SKM-1 treated with dmso at 0.1 percent for 144 hours (cell line): ENCODE measurements at regions not wholly inside any gene's neighbourhood (a gene's known extent, or its start where the extent isn't known, plus 50 kb on each side); places are given as distances from the start of the nearest gene placed in this dataset.
"Not testable (repeated sequence)": the region's sequence is repeated elsewhere in the genome, so short reads cannot be mapped to it uniquely, and the experiment has no call there.

Experiments used
- DNase-seq: peaks from one replicate; lab custom pipeline; 2025; ENCODE audit not compliant: unreplicated experiment; lab: John Stamatoyannopoulos, UW

- no peak for DNase-seq
Measured at GRCh38 chr14:58752289-58752688, 114.5 kb downstream of the DACT1 start.

DNA sequence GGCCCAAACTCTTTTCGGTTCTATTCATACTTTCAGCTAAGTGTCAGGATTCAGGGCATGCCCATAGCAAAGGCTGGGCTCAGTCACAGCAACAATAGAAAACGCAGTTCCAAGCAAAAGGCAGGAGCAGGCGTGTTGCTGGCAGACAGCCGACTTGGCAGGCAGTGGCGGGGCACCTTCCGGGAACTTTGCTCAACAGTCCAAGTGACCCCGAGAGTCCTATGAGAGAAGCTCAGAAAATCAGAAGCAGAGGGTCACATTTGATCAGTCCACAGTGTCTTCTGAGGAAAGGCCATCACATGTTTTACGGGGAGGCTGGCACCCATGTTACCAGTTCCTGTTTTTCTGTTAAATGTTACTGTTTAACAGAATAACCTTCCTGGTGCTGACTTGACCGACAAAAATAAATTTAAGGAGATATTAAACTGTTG is 115.0 kb downstream of the DACT1 start:
- no peak for DNase-seq

DNA sequence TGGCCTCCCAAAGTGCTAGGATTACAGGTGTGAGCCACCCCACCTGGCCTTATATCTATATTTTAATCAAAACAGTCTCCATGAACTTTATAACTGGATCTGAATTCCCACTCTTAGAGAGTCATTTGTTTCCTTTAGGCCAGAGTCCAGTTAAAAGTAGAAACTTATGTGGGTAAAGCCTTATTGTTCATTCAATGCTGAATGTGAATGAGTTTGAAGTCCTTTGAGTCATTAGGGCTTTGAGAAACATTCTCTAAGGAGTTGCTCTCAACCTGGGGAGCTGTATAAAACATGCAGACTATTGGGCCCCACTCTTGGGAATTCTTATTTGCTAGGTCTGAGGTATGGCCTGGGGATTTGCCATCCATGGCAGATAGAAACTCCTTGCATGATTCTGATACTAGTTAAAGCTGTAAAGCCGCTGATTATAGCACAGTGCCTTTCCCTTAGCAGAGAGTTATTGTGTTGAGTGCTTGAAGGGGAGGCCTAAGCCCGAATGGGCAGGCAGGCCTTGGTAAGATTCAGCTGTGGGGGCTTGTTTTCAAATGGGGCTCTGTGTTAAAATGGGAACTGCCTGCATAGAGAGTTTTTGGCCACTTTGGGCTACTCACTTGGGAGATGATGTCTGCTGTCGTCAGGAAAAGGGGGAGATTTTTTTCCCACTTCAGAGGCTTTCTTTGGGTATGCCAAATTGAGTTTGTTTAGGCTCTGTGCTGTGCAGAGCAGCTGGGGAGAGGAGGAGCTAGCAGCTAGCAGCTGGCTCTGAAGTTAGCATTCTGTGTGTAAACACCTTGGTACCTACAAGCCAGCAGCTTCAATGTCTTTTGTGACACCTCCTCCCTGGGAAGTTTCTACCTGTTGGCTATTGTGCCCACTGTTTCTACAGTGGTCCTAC is 117.5 kb downstream of the DACT1 start:
- DNase-seq: no peak

DNA sequence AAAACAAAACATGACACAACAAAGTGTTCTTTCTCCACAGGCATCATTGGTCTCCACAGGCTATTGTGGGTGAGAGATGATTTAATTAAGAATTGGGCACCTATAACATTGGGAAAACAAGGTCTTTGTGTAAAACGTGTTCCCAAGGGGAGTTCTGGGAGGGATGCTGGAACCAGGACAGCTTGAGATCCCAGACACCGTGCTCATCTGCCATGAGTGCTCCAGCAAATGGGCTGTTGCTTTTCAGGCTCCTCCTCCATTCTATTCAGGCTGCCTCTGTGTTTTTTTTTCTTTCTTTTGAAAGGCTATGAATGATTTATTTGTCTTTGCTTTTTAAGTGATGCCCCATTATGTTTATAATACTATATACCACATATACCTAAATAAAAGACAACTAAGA is 122.4 kb downstream of the DACT1 start:
- no peak for DNase-seq

DNA sequence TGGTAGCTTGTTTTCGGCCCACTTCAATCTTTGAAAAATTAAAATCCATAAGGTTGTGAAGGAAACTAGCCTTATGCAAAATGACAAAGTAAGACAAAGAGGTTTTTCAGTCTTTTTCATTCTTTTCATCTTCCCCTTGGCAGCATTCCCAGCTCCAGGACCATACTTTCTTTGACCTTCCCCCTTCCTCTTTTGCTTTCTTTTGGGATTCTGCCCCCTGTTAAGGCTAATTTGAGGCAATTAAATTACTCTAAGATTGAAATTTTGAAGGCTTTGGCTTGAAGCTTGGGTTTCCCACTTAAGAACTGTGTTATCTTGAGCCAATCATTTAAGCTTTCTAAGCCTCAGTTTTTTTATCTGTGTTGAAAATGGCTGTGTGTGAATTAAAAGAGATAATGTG is 124.9 kb downstream of the DACT1 start:
- DNase-seq: no peak

- DNase-seq: no peak
Measured at GRCh38 chr14:58763210-58763609, 125.4 kb downstream of the DACT1 start.

- DNase-seq: no peak
Measured at GRCh38 chr14:58765418-58765831, 127.7 kb downstream of the DACT1 start.

DNA sequence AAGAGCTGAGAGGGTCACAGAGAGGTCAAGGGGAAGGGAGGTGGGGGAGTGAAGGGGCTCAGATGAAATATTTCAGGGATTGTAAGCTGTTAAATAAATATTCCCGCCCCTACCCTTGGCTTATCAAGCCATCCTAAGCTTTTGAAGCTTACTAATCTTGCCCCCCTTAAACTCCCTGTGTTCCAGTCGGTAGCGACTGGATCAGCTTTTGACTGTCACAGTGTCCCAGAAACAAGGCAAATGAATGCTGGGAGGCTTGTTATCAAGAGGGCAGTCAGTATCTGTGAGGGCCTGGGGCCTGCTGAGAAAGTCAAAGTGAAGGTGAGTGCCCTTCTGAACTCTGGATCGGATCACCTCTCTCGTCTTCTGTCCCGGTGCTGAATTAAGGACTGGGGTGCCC is 128.1 kb downstream of the DACT1 start:
- no peak for DNase-seq

- no peak for DNase-seq
Measured at GRCh38 chr14:58769011-58769643, 131.4 kb downstream of the DACT1 start.

DNA sequence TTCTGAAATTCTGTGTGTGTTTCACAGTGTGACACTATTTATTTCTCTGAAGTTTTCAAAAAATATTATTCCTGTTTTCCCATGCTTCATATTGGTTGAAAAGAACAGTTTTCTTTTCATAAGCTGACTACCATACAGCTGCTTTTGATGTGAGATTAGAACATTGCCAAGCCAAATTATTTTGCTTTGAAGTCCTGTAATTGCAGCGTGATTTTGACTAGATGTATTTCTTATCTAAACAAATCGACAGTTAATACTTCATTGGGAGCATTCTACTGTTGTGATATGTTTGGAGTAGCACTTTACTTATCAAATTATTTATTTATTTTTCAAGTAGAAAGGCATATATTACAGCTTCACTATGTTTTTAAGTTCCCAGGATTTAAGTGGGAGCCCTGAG is 132.0 kb downstream of the DACT1 start:
- DNase-seq: no peak

GRCh38 chr14:58770491-58770982 is 132.8 kb downstream of the DACT1 start:
- DNase-seq: no peak

- DNase-seq: no peak
Measured at GRCh38 chr14:58771016-58771415, 133.3 kb downstream of the DACT1 start.

DNA sequence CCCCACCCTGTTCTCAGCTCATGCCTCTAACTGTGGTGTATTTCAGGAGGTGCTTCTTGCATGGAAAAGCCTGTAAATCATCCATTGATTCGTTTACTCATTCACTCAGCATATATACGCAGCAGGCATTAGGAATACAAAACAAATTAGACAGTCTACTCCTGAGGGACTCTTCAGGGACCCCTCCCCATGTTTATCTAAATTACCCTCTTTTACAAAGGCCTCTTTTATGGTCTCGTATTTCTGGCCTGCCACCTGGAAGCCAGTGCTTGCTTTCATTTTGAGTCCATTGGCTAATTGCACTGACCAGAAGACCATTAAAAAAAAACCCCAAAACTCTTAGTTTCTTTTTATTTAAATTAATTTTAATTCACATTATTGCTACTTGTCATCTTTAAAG is 134.4 kb downstream of the DACT1 start:
- no peak for DNase-seq

DNA sequence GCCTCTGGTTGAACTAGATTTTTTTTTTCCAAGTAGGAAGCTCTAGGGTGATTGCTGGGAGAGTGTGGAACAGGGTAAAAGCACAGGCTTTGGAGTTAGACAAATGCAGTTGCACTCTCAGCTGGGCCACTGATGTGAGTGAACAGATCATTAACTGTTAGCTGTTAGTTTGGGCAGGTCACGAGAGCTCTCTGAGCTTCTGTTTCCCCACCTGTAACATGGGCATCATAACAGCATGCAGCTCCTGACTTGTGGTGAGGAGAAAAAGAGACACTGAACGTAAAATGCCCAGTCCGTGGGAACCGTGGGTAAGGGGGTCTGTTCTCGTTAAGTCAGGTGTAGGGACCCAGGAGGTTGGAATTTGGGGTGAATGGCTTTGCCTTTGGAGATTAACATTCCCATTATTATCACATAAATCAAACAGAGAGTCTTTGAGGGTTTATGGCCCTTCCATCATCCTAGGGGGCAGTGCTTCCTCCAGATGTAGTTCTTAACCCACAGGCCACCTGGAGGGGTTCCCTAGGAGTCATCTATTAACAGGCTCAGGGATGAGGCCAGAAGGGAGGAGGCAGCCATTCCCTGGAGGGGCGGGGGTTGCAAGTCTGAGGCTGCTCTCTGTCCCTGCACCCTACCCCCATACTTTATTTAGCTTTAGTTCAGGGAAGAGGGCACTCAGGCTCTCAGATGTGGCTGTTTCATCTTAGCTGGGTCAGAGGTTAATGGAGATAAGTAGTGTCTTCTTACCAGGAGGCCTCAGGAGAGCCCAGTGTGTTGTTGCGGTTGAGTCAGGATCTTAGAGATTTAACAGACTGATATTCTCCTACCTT is 135.2 kb downstream of the DACT1 start:
- DNase-seq: no peak

- no peak for DNase-seq
Measured at GRCh38 chr14:58774531-58774930, 136.8 kb downstream of the DACT1 start.

- DNase-seq: not testable (repeated sequence)
Measured at GRCh38 chr14:58775130-58775529, 137.4 kb downstream of the DACT1 start.

DNA sequence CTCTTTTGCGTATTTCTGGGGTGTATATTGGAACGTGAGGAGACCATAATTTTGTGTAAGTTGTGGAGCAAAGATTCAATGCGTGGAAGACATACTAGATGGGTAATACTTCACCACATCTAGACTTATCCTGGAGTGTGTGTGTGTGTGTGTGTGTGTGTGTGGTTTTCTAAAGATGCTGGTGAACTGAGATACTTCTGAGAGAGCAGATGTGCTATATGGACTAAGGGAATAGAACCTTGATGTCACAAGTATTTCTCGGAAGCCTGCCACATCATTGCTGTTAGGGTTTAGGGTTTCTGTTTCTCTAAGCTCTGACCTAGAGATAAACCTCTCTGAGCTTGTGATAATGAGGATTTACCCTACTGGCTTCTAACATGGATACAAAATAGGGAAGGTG is 138.8 kb downstream of the DACT1 start:
- no peak for DNase-seq

GRCh38 chr14:58777541-58777979 is 139.8 kb downstream of the DACT1 start:
- DNase-seq: no peak

GRCh38 chr14:58778202-58778601 is 140.4 kb downstream of the DACT1 start:
- DNase-seq: no peak

- DNase-seq: no peak
Measured at GRCh38 chr14:58779376-58779775, 141.6 kb downstream of the DACT1 start.

DNA sequence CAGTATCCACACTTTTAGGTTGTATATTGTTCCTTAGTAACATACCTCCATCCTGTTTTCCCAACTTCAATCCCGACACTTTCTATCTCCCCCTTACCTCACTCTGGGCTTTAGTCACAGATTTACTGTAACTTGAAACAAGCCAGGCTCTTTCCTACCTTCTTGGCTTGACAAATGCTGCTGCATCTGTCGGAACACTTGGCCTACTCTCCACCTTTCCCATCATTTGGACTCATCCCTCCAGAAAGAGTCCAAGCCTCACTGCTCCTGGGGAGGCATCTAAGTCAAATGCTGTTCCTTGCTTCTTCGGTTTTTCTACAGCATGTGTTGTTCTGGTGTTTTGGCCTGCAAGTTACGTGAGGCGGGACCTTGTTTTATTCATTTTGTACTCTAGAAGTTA is 142.4 kb downstream of the DACT1 start:
- no peak for DNase-seq
